Chondrocyte (in vitro differentiated cells): ENCODE measurements at regions not wholly inside any gene's neighbourhood (a gene's known extent, or its start where the extent isn't known, plus 50 kb on each side); places are given as distances from the start of the nearest gene placed in this dataset.

Experiments
- DNase-seq: peaks from one replicate; pipeline ENCODE4 v3.0.0; 2021; ENCODE audit warnings: mixed read lengths, low spot score
- H3K27ac Mint-ChIP-seq: one replicate; pipeline ENCODE4 v1.8.0; 2021; ENCODE audit warnings: mild to moderate bottlenecking, moderate library complexity, mixed read lengths; ENCODE audit not compliant: unreplicated experiment
- H3K27me3 Mint-ChIP-seq: 2 replicates; pipeline ENCODE4 v1.8.0; 2021; ENCODE audit warnings: low read depth, mixed read lengths
- H3K36me3 Mint-ChIP-seq: 2 replicates; pipeline ENCODE4 v1.8.0; 2021; ENCODE audit warnings: low read depth, mixed read lengths
- H3K4me1 Mint-ChIP-seq: 2 replicates; pipeline ENCODE4 v1.8.0; 2021; ENCODE audit warnings: low read depth, mild to moderate bottlenecking, mixed read lengths
- H3K4me3 Mint-ChIP-seq: one replicate; pipeline ENCODE4 v1.8.0; 2021; ENCODE audit warnings: mild to moderate bottlenecking, moderate library complexity, mixed read lengths; ENCODE audit not compliant: unreplicated experiment
- H3K9me3 Mint-ChIP-seq: 2 replicates; pipeline ENCODE4 v1.8.0; 2021; ENCODE audit warnings: low read depth, mixed read lengths
- TF ChIP-seq, protein P1 (sequence below): fragments of 200-600 bp; sonication (generic); IDR thresholded peaks from 2 replicates; pipeline ENCODE4 v1.5.0; 2021; ENCODE audit warnings: antibody characterized with exemption, mild to moderate bottlenecking, moderate library complexity

GRCh38 chr12:59916988-59917387, 321.2 kb downstream of the SLC16A7 start:
- Mint-ChIP-seq H3K4me1 (no peaks in the 10 kb centered on the region), H3K27me3 (no peaks in the 10 kb centered on the region), H3K36me3 (no peaks in the 10 kb centered on the region), H3K9me3 (peaks cover 4% of the 10 kb centered on the region), H3K4me3 (no peak overlapping the region), H3K27ac (no peak overlapping the region)
- no peak for DNase-seq
- TF ChIP-seq, protein P1, sequence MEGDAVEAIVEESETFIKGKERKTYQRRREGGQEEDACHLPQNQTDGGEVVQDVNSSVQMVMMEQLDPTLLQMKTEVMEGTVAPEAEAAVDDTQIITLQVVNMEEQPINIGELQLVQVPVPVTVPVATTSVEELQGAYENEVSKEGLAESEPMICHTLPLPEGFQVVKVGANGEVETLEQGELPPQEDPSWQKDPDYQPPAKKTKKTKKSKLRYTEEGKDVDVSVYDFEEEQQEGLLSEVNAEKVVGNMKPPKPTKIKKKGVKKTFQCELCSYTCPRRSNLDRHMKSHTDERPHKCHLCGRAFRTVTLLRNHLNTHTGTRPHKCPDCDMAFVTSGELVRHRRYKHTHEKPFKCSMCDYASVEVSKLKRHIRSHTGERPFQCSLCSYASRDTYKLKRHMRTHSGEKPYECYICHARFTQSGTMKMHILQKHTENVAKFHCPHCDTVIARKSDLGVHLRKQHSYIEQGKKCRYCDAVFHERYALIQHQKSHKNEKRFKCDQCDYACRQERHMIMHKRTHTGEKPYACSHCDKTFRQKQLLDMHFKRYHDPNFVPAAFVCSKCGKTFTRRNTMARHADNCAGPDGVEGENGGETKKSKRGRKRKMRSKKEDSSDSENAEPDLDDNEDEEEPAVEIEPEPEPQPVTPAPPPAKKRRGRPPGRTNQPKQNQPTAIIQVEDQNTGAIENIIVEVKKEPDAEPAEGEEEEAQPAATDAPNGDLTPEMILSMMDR = no peak

DNA sequence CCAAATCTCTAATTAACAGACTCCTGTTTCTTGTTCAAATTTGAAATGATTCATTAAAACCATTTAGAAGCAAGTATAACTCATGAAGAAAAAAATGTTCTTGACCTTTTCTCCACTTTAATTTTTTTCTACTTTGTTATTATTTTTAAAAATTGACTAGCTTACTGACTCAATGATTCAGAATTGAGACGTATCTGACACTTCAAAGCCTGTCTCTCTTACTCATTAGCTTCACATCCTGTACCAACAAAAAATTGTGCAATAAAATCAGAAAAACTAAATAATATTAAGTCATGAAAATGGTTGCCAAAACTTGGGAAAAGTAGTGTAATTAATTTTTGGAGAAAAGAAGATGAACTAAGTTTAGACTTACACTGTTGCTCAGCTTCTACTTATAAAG, 331.2 kb downstream of the SLC16A7 start:
- peaks cover 7% of the 10 kb centered on the region for H3K4me1 Mint-ChIP-seq
- no peaks in the 10 kb centered on the region for H3K27me3 Mint-ChIP-seq
- peaks cover 28% of the 10 kb centered on the region for H3K9me3 Mint-ChIP-seq
- no peak overlapping the region for H3K27ac Mint-ChIP-seq
- DNase-seq = no peak
- TF ChIP-seq, protein P1 = no peak
- H3K4me3 Mint-ChIP-seq = no peak overlapping the region
- peaks cover 6% of the 10 kb centered on the region for H3K36me3 Mint-ChIP-seq

DNA sequence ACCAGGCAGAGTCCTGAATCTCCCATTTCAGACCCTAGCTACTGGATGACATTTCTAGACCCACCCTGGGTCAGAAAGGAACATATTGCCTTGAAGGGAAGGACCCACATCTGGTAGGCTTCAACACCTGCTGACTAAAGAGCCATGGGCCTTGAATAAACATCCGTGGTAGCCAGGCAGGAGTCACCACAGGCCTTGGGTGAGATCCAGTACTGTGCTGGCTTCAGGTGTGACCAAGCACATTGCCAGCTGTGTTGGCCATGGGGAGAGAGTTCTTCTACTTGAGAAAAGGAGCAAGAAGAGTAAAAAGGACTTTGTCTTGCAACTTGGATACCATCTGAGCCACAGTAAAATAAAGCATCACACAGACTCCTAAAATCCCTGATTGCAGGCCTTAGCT, 332.6 kb downstream of the SLC16A7 start:
- peaks cover 7% of the 10 kb centered on the region for H3K4me1 Mint-ChIP-seq
- TF ChIP-seq, protein P1 = no peak
- peaks cover 8% of the 10 kb centered on the region for H3K36me3 Mint-ChIP-seq
- H3K27ac Mint-ChIP-seq = no peak overlapping the region
- H3K4me3 Mint-ChIP-seq = no peak overlapping the region
- H3K9me3 Mint-ChIP-seq = peaks cover 34% of the 10 kb centered on the region
- no peaks in the 10 kb centered on the region for H3K27me3 Mint-ChIP-seq
- DNase-seq = no peak

DNA sequence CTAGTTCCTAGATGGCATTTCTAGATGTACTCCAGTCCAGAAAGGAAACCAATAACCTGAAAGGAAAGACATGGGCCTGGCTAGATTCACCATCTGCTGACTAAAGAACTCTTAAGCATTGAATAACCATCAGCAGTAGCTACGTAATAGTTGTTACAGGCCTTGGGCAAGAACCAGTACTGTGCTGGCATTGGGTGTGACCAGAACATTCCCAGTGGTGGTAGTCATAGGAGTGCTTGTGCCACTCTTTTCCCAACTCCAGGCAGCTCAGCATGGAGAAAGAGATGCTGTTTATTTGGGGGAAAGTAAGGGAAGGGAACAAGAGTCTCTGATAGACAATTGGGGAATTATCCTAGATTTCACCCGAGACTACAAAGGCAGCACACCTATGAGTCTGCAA, 333.3 kb downstream of the SLC16A7 start:
- no peak overlapping the region for H3K4me3 Mint-ChIP-seq
- DNase-seq = no peak
- no peaks in the 10 kb centered on the region for H3K27me3 Mint-ChIP-seq
- H3K9me3 Mint-ChIP-seq = peaks cover 34% of the 10 kb centered on the region
- TF ChIP-seq, protein P1 = no peak
- H3K27ac Mint-ChIP-seq = no peak overlapping the region
- peaks cover 8% of the 10 kb centered on the region for H3K36me3 Mint-ChIP-seq
- H3K4me1 Mint-ChIP-seq = peaks cover 7% of the 10 kb centered on the region

DNA sequence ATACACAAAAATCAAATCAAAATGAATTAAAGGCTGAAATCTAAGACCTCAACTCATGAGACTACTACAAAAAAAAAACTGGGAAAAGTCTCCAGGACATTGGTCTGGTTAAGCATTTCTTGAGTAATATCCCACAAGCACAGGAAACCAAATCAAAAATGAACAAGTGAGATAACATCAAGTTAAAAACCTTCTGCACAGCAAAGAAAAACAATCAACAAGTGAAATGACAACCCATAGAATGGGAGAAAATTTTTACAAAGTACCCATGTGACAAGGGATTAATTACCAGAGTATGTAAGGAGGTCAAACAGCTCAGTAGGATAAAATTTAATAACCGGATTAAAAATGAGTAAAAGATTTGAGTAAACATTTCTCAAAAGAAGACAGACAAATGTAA, 338.7 kb downstream of the SLC16A7 start:
- no peak for DNase-seq
- peaks cover 23% of the 10 kb centered on the region for H3K4me1 Mint-ChIP-seq
- TF ChIP-seq, protein P1 = no peak
- peaks cover 35% of the 10 kb centered on the region for H3K9me3 Mint-ChIP-seq
- H3K27me3 Mint-ChIP-seq = no peaks in the 10 kb centered on the region
- H3K4me3 Mint-ChIP-seq = no peak overlapping the region
- peaks cover 8% of the 10 kb centered on the region for H3K36me3 Mint-ChIP-seq
- no peak overlapping the region for H3K27ac Mint-ChIP-seq
